ENCODE measurements at regions not wholly inside any gene's neighbourhood (a gene's known extent, or its start where the extent isn't known, plus 50 kb on each side); places are given as distances from the start of the nearest gene placed in this dataset.
"Not testable (repeated sequence)": the region's sequence is repeated elsewhere in the genome, so short reads cannot be mapped to it uniquely, and the experiment has no call there.

GRCh38 chr6:12348530-12349511 is 58.7 kb downstream of the EDN1 start:
- in situ Hi-C loops (cut with MboI; ENCODE audit: low sequenced_read_pairs): no loop called here

GRCh38 chr6:12350644-12351170 is 60.5 kb downstream of the EDN1 start:
- in situ Hi-C loops (cut with MboI; ENCODE audit: low sequenced_read_pairs): no loop called here

- in situ Hi-C loops (cut with MboI; ENCODE audit: low sequenced_read_pairs): no loop called here
These were observed 61.5 kb downstream of the EDN1 start for GRCh38 chr6:12351672-12352071.

- in situ Hi-C loops (cut with MboI; ENCODE audit: low sequenced_read_pairs): no loop called here
These were observed 63.6 kb downstream of the EDN1 start for GRCh38 chr6:12353731-12354130.

GRCh38 chr6:12354499-12354898 is 64.3 kb downstream of the EDN1 start:
- in situ Hi-C loops (cut with MboI; ENCODE audit: low sequenced_read_pairs): no loop called here

- in situ Hi-C loops (cut with MboI; ENCODE audit: low sequenced_read_pairs): no loop called here
These were observed 65.2 kb downstream of the EDN1 start for GRCh38 chr6:12355354-12355753.

- in situ Hi-C loops (cut with MboI; ENCODE audit: low sequenced_read_pairs): no loop called here
These were observed 66.3 kb downstream of the EDN1 start for GRCh38 chr6:12356431-12356830.

GRCh38 chr6:12356983-12357972 is 67.1 kb downstream of the EDN1 start:
- in situ Hi-C loops (cut with MboI; ENCODE audit: low sequenced_read_pairs): no loop called here

GRCh38 chr6:12359036-12359435 is 68.9 kb downstream of the EDN1 start:
- in situ Hi-C loops (cut with MboI; ENCODE audit: low sequenced_read_pairs): no loop called here

GRCh38 chr6:12361042-12361765 is 71.0 kb downstream of the EDN1 start:
- in situ Hi-C loops (cut with MboI; ENCODE audit: low sequenced_read_pairs): no loop called here

- in situ Hi-C loops (cut with MboI; ENCODE audit: low sequenced_read_pairs): not testable (repeated sequence)
These were observed 73.1 kb downstream of the EDN1 start for GRCh38 chr6:12363277-12363650.

- in situ Hi-C loops (cut with MboI; ENCODE audit: low sequenced_read_pairs): no loop called here
These were observed 73.7 kb downstream of the EDN1 start for GRCh38 chr6:12363651-12364381.

GRCh38 chr6:12364621-12365020 is 74.5 kb downstream of the EDN1 start:
- in situ Hi-C loops (cut with MboI; ENCODE audit: low sequenced_read_pairs): no loop called here

GRCh38 chr6:12366731-12367130 is 76.6 kb downstream of the EDN1 start:
- in situ Hi-C loops (cut with MboI; ENCODE audit: low sequenced_read_pairs): no loop called here

GRCh38 chr6:12367412-12367811 is 77.3 kb downstream of the EDN1 start:
- in situ Hi-C loops (cut with MboI; ENCODE audit: low sequenced_read_pairs): no loop called here

GRCh38 chr6:12369355-12369754 is 79.2 kb downstream of the EDN1 start:
- in situ Hi-C loops (cut with MboI; ENCODE audit: low sequenced_read_pairs): no loop called here

GRCh38 chr6:12369781-12370262 is 79.7 kb downstream of the EDN1 start:
- in situ Hi-C loops (cut with MboI; ENCODE audit: low sequenced_read_pairs): no loop called here

GRCh38 chr6:12371151-12371550 is 81.0 kb downstream of the EDN1 start:
- in situ Hi-C loops (cut with MboI; ENCODE audit: low sequenced_read_pairs): no loop called here

- in situ Hi-C loops (cut with MboI; ENCODE audit: low sequenced_read_pairs): no loop called here
These were observed 81.5 kb downstream of the EDN1 start for GRCh38 chr6:12371641-12372146.

- in situ Hi-C loops (cut with MboI; ENCODE audit: low sequenced_read_pairs): no loop called here
These were observed 89.0 kb downstream of the EDN1 start for GRCh38 chr6:12379181-12379580.
